Smooth muscle cell (in vitro differentiated cells): ENCODE measurements at regions not wholly inside any gene's neighbourhood (a gene's known extent, or its start where the extent isn't known, plus 50 kb on each side); places are given as distances from the start of the nearest gene placed in this dataset.

Experiments
- DNase-seq: peaks from one replicate; lab custom pipeline; 2025; ENCODE audit not compliant: unreplicated experiment; lab: John Stamatoyannopoulos, UW
- H2AFZ ChIP-seq: fragments of 200-600 bp; sonication (generic); 2 replicates; pipeline ENCODE4 v1.6.0; 2016; ENCODE audit warnings: antibody characterized with exemption, low read depth, mild to moderate bottlenecking
- H3F3A ChIP-seq: fragments of 200-600 bp; sonication (generic); 2 replicates; pipeline ENCODE4 v1.6.0; 2017; ENCODE audit warnings: antibody characterized with exemption, low read depth
- H3K27ac ChIP-seq: fragments of 200-600 bp; sonication (generic); 2 replicates; pipeline ENCODE4 v1.5.1; 2016; ENCODE audit warnings: low read depth, mild to moderate bottlenecking
- H3K27me3 ChIP-seq: fragments of 200-600 bp; sonication (generic); 2 replicates; pipeline ENCODE4 v1.6.1; 2016; ENCODE audit warnings: low read depth, mild to moderate bottlenecking
- H3K36me3 ChIP-seq: fragments of 200-600 bp; sonication (generic); 2 replicates; pipeline ENCODE4 v1.5.1; 2016; ENCODE audit warnings: low read depth
- H3K4me1 ChIP-seq: fragments of 200-600 bp; sonication (generic); 2 replicates; pipeline ENCODE4 v1.5.1; 2016; ENCODE audit warnings: low read depth
- H3K4me2 ChIP-seq: fragments of 200-600 bp; sonication (generic); 2 replicates; pipeline ENCODE4 v1.6.0; 2016; ENCODE audit warnings: mild to moderate bottlenecking
- H3K4me3 ChIP-seq: fragments of 200-600 bp; sonication (generic); 2 replicates; pipeline ENCODE4 v1.5.1; 2016; ENCODE audit warnings: mild to moderate bottlenecking
- H3K79me2 ChIP-seq: fragments of 200-600 bp; sonication (generic); 2 replicates; pipeline ENCODE4 v1.6.0; 2016; ENCODE audit warnings: low read depth, mild to moderate bottlenecking
- H3K9ac ChIP-seq: fragments of 200-600 bp; sonication (generic); 2 replicates; pipeline ENCODE4 v1.6.0; 2016; ENCODE audit warnings: low read depth
- H3K9me3 ChIP-seq: fragments of 200-600 bp; sonication (generic); replicated peaks from 2 replicates; pipeline ENCODE4 v1.5.1; 2016; ENCODE audit warnings: low read depth
- H4K20me1 ChIP-seq: fragments of 200-600 bp; sonication (generic); 2 replicates; pipeline ENCODE4 v1.6.0; 2016; ENCODE audit warnings: low read depth
- WGBS: methylation state at CpG from one replicate; pipeline ENCODE4 v1.1.7; 2016; ENCODE audit warnings: low lambda C conversion rate; 5-methylcytosine and 5-hydroxymethylcytosine counted together
- TF ChIP-seq, protein P1 (sequence below): fragments of 200-600 bp; sonication (generic); IDR thresholded peaks from 2 replicates; pipeline ENCODE4 v1.5.1; 2017; ENCODE audit warnings: borderline replicate concordance, mild to moderate bottlenecking, antibody characterized with exemption; ENCODE audit not compliant: insufficient read depth, poor library complexity, severe bottlenecking

- Histone ChIP-seq H3K4me1 (no peaks in the 10 kb centered on the region), H2AFZ (peak overlapping the region; percentile 55), H3K9ac (no peak overlapping the region), H3K27ac (peak overlapping the region; percentile 68), H3F3A (peaks cover 7% of the 10 kb centered on the region), H3K79me2 (no peaks in the 10 kb centered on the region), H4K20me1 (no peaks in the 10 kb centered on the region), H3K4me3 (no peak overlapping the region), H3K36me3 (no peaks in the 10 kb centered on the region), H3K9me3 (no peaks in the 10 kb centered on the region), H3K4me2 (no peak overlapping the region), H3K27me3 (no peaks in the 10 kb centered on the region)
- TF ChIP-seq, protein P1, sequence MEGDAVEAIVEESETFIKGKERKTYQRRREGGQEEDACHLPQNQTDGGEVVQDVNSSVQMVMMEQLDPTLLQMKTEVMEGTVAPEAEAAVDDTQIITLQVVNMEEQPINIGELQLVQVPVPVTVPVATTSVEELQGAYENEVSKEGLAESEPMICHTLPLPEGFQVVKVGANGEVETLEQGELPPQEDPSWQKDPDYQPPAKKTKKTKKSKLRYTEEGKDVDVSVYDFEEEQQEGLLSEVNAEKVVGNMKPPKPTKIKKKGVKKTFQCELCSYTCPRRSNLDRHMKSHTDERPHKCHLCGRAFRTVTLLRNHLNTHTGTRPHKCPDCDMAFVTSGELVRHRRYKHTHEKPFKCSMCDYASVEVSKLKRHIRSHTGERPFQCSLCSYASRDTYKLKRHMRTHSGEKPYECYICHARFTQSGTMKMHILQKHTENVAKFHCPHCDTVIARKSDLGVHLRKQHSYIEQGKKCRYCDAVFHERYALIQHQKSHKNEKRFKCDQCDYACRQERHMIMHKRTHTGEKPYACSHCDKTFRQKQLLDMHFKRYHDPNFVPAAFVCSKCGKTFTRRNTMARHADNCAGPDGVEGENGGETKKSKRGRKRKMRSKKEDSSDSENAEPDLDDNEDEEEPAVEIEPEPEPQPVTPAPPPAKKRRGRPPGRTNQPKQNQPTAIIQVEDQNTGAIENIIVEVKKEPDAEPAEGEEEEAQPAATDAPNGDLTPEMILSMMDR: no peak
- no peak for DNase-seq
These were observed 173.2 kb downstream of the PABPC4L start for GRCh38 chr4:134028421-134028820.

GRCh38 chr4:134027931-134028330, 173.7 kb downstream of the PABPC4L start:
- Histone ChIP-seq H4K20me1 (no peaks in the 10 kb centered on the region), H3K4me2 (no peak overlapping the region), H3K79me2 (no peaks in the 10 kb centered on the region), H3K9me3 (no peaks in the 10 kb centered on the region), H3K36me3 (no peaks in the 10 kb centered on the region), H3K4me3 (no peak overlapping the region), H3K4me1 (no peaks in the 10 kb centered on the region), H3K27me3 (no peaks in the 10 kb centered on the region), H3K9ac (no peak overlapping the region), H3F3A (peaks cover 7% of the 10 kb centered on the region), H2AFZ (peak overlapping the region; percentile 55), H3K27ac (peak overlapping the region; percentile 68)
- TF ChIP-seq, protein P1: no peak
- DNase-seq: no peak
- WGBS: 27% methylated on average over 1 of the region's 1 CpG

DNA sequence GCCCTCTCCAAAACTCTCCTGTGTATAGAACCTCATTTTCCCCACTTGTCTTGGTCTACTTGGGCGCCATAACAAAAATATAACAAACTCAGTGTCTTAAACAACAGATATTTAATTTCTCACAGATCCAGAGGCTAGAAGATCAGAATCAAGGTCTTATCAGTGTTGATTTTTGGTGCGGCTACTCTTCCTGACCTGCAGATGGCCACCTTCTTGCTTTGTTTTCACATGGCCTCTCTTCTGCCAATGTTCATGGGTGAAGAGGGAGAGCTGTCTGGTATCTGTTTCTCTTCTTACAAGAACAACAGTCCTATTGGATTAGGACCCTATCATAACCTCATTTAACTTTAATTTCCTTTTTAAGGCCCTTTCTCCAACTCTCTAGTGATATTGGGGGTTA, 177.3 kb downstream of the PABPC4L start:
- H3K27ac ChIP-seq: no peak overlapping the region
- H4K20me1 ChIP-seq: no peaks in the 10 kb centered on the region
- H3K27me3 ChIP-seq: no peaks in the 10 kb centered on the region
- DNase-seq: no peak
- no peaks in the 10 kb centered on the region for H3K4me1 ChIP-seq
- H3K36me3 ChIP-seq: no peaks in the 10 kb centered on the region
- no peak overlapping the region for H2AFZ ChIP-seq
- H3K79me2 ChIP-seq: no peaks in the 10 kb centered on the region
- no peak overlapping the region for H3K4me3 ChIP-seq
- no peak overlapping the region for H3K9ac ChIP-seq
- H3K9me3 ChIP-seq: no peaks in the 10 kb centered on the region
- H3K4me2 ChIP-seq: no peak overlapping the region
- peaks cover 7% of the 10 kb centered on the region for H3F3A ChIP-seq
- WGBS: 89% methylated on average over 2 of the region's 2 CpGs
- TF ChIP-seq, protein P1: peak; percentile 4

- Histone ChIP-seq H3K4me1 (no peaks in the 10 kb centered on the region), H3K9ac (no peak overlapping the region), H3F3A (no peaks in the 10 kb centered on the region), H3K79me2 (no peaks in the 10 kb centered on the region), H3K27ac (no peak overlapping the region), H3K27me3 (no peaks in the 10 kb centered on the region), H3K36me3 (no peaks in the 10 kb centered on the region), H3K9me3 (no peaks in the 10 kb centered on the region), H3K4me3 (no peak overlapping the region), H4K20me1 (no peaks in the 10 kb centered on the region), H3K4me2 (no peak overlapping the region), H2AFZ (no peak overlapping the region)
- DNase-seq: no peak
- TF ChIP-seq, protein P1: no peak
- WGBS: 88% methylated on average over 1 of the region's 1 CpG
These were observed 181.9 kb downstream of the PABPC4L start for GRCh38 chr4:134019657-134020056.
